ENCODE measurements at regions not wholly inside any gene's neighbourhood (a gene's known extent, or its start where the extent isn't known, plus 50 kb on each side); places are given as distances from the start of the nearest gene placed in this dataset.
A peak's percentile ranks its signal among the peaks of the same experiment; 100 is the strongest.
"Not testable (repeated sequence)": the region's sequence is repeated elsewhere in the genome, so short reads cannot be mapped to it uniquely, and the experiment has no call there.

DNA sequence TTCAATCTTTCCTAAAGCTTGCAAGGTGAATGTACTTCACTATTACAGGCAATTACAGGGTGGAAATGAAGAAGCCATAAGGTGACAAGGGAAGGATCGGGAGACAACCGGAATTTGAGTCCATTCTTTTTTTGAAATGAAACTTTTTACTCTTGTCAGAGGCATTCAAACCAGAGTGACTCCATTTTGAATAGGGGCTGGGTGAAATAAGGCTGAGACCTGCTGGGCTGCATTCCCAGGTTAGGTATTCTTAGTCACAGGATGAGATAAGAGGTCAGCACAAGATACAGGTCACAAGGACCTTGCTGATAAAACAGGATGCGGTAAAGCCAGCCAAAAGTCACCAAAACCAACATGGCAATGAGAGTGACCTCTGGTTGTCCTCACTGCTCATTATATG lies 363.3 kb downstream of the TYW1 start:
- DNase-seq (ENCODE audit: low read depth), result no peak

- DNase-seq (ENCODE audit: low read depth), result no peak
These were observed 364.5 kb downstream of the TYW1 start for GRCh38 chr7:67361150-67361549.

- DNase-seq (ENCODE audit: low read depth), result no peak
These were observed 367.9 kb downstream of the TYW1 start for GRCh38 chr7:67364441-67365017.

- peak; percentile 46 for DNase-seq (ENCODE audit: low read depth)
These were observed 375.0 kb downstream of the TYW1 start for GRCh38 chr7:67371429-67372305.

DNA sequence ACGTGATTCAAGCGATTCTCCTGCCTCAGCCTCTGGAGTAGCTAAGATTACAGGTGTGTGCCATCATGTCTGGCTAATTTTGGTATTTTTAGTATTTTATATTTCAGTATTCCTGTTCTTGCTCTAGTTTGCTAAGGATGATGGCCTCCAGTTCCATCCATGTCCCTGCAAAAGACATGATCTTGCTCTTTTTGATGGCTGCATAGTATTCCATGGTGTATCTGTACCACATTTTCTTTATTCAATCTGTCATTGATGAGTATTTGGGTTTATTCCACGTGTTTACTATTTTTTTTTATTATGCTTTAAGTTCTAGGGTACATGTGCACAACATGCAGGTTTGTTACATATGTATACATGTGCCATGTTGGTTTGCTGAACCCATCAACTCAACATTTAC lies 376.8 kb downstream of the TYW1 start:
- DNase-seq (ENCODE audit: low read depth), result not testable (repeated sequence)

DNA sequence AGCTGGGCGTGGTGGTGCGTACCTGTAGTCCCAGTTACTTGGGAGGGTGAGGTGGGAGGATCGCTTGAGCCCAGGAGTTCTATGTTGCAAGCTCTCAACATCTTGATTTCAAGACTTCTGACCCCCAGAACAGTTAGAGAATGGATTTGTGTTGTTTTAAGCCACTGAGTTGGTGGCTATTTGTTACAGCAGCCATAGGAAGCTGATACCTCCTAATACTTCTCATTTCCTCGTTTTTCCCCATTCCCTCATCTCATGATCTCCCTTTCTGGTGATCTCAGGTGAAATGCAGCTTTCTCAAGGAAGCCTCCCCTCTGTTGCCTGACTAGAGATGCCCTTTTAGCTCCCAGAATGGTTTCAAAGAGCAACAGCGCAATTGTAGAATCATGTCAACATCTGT lies 378.8 kb downstream of the TYW1 start:
- no peak for DNase-seq (ENCODE audit: low read depth)

- DNase-seq (ENCODE audit: low read depth), result peak; percentile 24
These were observed 381.6 kb downstream of the TYW1 start for GRCh38 chr7:67377939-67378862.

- DNase-seq (ENCODE audit: low read depth), result no peak
These were observed 383.7 kb downstream of the TYW1 start for GRCh38 chr7:67380326-67380725.

GRCh38 chr7:67380858-67381257 lies 384.2 kb downstream of the TYW1 start:
- no peak for DNase-seq (ENCODE audit: low read depth)

DNA sequence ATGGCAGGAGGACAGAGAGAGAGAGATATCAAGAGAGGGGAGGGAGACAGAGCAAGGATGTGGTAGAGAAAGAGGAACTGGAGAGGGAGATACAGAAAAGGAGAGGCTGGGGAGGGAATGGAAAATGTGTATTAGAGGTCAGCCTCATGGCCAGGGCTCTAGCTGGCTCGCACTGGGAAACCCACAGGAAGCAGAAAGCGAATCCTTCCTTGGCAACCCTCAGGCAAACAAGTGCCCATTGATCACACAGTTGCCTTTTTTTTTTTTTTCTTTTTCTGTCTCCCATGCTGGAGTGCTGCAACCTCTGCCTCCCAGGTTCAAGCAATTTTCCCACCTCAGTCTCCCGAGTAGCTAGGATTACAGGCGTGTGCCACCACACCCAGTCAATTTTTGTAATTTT lies 391.2 kb downstream of the TYW1 start:
- DNase-seq (ENCODE audit: low read depth), result no peak

DNA sequence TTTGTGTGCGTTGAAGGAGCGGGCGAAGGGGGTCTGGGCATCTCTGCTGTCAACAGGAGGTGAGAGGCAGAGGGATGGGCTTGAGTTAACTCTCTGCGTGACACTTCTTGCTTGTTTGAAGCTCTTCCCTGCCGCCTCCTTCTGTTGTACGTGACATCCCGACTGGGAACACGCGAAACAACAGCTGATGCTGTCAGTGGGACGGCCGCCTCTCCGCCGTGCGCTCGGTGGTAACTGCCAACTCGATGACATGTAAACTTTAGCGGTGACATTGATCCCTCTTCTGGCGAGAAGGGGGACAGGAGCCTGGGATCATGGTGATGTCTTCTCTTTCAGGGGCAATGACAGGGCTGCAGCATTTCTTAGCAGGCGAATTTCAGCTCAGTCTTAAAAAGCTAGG lies 394.5 kb downstream of the TYW1 start:
- no peak for DNase-seq (ENCODE audit: low read depth)

DNA sequence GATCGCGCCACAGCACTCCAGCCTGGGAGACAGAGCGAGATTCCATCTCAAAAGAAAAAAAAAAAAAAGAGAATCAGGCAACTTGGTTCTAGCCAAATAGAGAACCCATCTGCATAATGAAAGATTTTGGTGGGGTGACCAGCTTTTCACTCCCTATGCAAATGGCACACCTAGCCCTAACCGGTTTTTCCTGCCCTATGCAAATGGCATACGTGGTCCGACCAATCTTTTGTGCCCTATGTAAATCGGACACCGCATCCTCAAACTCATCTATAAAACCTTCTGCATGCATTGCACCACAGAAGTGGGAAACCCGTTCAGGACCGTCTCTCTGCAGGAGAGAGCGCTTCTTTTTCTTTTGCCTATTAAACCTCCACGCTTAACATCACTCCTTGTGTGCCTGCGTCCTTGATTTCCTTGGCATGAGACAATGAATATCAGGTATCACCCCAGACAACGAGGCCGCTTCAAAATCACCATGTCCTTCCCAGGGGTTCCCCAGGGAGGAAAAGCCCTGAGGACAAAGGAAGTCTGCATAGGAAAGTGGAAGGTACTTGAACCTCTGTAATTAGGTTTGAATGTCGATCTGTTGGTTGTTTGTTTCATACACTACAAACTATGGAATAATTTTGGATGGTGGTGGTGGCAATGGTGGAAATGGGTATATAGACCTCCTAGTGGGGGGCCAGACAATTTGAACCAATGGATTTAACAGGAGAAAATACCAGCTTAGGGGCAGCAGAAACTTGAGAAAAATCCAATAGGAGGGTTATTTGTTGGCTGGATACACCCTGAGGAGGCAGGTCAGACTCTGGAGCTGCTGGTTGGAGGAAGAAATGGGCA lies 396.2 kb downstream of the TYW1 start:
- no peak for DNase-seq (ENCODE audit: low read depth)

DNA sequence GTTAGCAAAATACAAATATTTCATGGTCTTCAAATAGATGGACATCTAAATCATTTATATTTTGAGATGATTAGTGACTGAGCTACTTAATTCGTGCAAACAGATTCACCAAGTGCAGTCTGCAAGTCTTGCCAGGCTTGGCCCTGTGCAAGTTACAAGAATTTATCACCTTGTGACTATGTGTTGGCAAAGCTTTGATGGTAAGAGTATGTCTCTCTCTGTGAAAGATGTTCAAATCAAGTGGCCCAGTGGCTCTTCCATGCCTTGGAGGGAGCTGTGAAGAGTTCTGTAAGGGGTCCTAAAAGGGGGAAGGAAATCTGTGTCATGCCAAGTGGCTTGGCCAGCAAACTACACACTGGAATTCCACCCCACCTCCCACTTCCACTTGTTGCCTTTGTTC lies 397.3 kb downstream of the TYW1 start:
- no peak for DNase-seq (ENCODE audit: low read depth)

- DNase-seq (ENCODE audit: low read depth), result no peak
These were observed 402.3 kb downstream of the TYW1 start for GRCh38 chr7:67398916-67399315.

DNA sequence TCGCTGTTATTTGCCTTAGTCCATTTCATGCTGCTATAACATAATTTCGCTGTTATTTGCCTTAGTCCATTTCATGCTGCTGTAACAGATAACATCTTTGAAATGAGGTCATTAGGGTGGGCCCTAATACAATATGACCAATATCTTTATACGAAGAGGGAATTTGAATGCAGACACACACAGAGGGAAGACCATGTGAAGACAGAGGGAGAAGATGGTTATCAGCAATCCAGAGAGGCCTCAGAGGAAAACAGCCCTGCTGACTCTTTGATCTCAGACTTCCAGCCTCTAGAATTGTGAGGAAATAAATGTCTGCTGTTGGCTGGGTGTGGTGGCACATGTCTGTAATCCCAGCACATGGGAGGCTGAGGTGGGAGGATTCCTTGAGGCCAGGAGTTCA lies 404.9 kb downstream of the TYW1 start:
- DNase-seq (ENCODE audit: low read depth), result no peak

DNA sequence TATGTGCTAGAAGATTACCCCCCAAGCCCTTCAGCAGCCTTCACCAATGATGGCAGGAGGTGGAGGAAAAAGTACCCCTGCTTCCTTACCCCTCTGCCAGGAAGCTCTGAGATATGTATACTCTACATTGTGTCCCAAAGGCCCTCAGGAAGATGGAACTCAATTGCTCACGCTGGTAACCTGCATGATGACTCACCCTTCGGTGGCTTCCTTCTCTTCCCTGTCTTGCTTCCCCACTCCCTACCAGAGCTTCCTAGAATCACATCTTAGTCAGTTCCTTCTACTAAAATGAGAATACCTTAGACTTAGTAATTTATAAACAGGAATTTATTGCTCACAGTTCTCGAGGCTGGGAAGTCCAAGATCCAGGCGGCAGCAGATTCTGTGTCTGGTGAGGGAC lies 405.6 kb downstream of the TYW1 start:
- DNase-seq (ENCODE audit: low read depth), result no peak

GRCh38 chr7:67406976-67407375 lies 410.3 kb downstream of the TYW1 start:
- DNase-seq (ENCODE audit: low read depth), result no peak

- no peak for DNase-seq (ENCODE audit: low read depth)
These were observed 410.9 kb downstream of the TYW1 start for GRCh38 chr7:67407392-67408071.

GRCh38 chr7:67408109-67408508 lies 411.5 kb downstream of the TYW1 start:
- DNase-seq (ENCODE audit: low read depth), result no peak

DNA sequence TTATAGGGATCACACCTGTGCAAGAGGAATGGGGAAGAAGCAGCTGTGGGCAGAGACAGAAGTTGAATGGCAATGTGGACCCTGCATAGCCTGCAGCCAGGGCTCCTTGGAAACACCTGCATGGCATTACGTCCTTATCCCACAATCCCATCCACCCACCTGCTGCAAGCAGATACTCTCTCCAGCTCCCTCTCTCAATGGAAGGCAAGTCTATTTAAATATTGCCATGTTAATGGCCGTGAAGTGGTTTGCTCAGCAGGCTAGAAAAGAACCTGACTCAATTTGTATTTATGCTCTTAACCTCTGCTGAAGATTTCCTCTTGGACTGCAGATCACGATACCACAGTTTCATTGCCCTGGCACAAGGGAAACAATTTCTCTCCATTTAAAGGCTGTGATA lies 417.0 kb downstream of the TYW1 start:
- no peak for DNase-seq (ENCODE audit: low read depth)

DNA sequence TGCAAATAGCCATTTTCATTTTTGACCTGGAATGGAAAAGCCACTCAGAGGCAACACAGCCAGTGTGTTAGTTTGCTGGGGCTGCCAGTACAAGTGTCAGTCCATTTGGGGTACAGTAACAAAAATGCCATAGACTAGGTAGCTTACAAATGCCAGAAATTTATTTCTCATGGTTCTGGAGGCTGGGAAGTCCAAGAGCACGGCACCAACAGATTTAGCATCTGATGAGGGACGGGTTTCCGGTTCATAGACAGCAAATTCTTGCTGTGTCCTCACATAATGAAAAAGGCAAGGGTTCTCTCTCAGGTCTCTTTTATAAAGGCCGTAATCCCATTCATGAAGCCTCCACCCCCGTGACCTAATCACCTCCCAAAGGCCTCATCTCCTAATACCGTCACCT lies 418.2 kb downstream of the TYW1 start:
- DNase-seq (ENCODE audit: low read depth), result no peak

Data from HS-27A (cell line).